Stimulated activated CD8-positive, alpha-beta memory T cell treated with anti-CD3 and anti-CD28 coated beads, Interleukin-7, amount 100 ng/mL, for 48 hours (primary cell): ENCODE measurements at regions not wholly inside any gene's neighbourhood (a gene's known extent, or its start where the extent isn't known, plus 50 kb on each side); places are given as distances from the start of the nearest gene placed in this dataset.
"Not testable (repeated sequence)": the region's sequence is repeated elsewhere in the genome, so short reads cannot be mapped to it uniquely, and the experiment has no call there.

ENCODE experiments used
- DNase-seq, 2 donors: peaks; one replicate each; pipeline ENCODE4 v3.0.0-alpha.2; 2020; ENCODE audit warnings: low read depth in 1 of 2; ENCODE audit errors: extremely low read depth in 1 of 2

- DNase-seq = no peak
Observed at GRCh38 chr4:170736710-170737109, 647.0 kb upstream of the AADAT start.

- DNase-seq = no peak
Observed at GRCh38 chr4:170729897-170730296, 640.1 kb upstream of the AADAT start.

- DNase-seq = no peak
Observed at GRCh38 chr4:170729236-170729635, 639.5 kb upstream of the AADAT start.

GRCh38 chr4:170724191-170724590 is 634.4 kb upstream of the AADAT start:
- no peak for DNase-seq

GRCh38 chr4:170723171-170723570 is 633.4 kb upstream of the AADAT start:
- no peak for DNase-seq

- DNase-seq = no peak
Observed at GRCh38 chr4:170721812-170722373, 632.1 kb upstream of the AADAT start.

- DNase-seq = no peak
Observed at GRCh38 chr4:170716868-170717267, 627.1 kb upstream of the AADAT start.

- DNase-seq = no peak
Observed at GRCh38 chr4:170705907-170706306, 616.2 kb upstream of the AADAT start.

- DNase-seq = no peak
Observed at GRCh38 chr4:170700064-170700463, 610.3 kb upstream of the AADAT start.

- DNase-seq = no peak
Observed at GRCh38 chr4:170698334-170698733, 608.6 kb upstream of the AADAT start.

GRCh38 chr4:170697845-170698244 is 608.1 kb upstream of the AADAT start:
- DNase-seq = no peak

- DNase-seq = no peak
Observed at GRCh38 chr4:170697045-170697444, 607.3 kb upstream of the AADAT start.

GRCh38 chr4:170691168-170691567 is 601.4 kb upstream of the AADAT start:
- DNase-seq = no peak

GRCh38 chr4:170687751-170688150 is 598.0 kb upstream of the AADAT start:
- DNase-seq = no peak

- DNase-seq = not testable (repeated sequence)
Observed at GRCh38 chr4:170685701-170686100, 595.9 kb upstream of the AADAT start.

- no peak for DNase-seq
Observed at GRCh38 chr4:170682558-170683294, 593.0 kb upstream of the AADAT start.

GRCh38 chr4:170682087-170682486 is 592.3 kb upstream of the AADAT start:
- not testable (repeated sequence) for DNase-seq

GRCh38 chr4:170675568-170676262 is 586.0 kb upstream of the AADAT start:
- no peak for DNase-seq

- DNase-seq = no peak
Observed at GRCh38 chr4:170674176-170674575, 584.4 kb upstream of the AADAT start.

- no peak for DNase-seq
Observed at GRCh38 chr4:170672381-170672965, 582.7 kb upstream of the AADAT start.

- no peak for DNase-seq
Observed at GRCh38 chr4:170671171-170671570, 581.4 kb upstream of the AADAT start.

- no peak for DNase-seq
Observed at GRCh38 chr4:170667814-170668213, 578.1 kb upstream of the AADAT start.
